Uterus (tissue), 2 donors: ENCODE measurements at regions not wholly inside any gene's neighbourhood (a gene's known extent, or its start where the extent isn't known, plus 50 kb on each side); places are given as distances from the start of the nearest gene placed in this dataset.

ENCODE experiments used
- POLR2A ChIP-seq, 2 donors: fragments of 450-650 bp; IDR thresholded peaks; one replicate each; pipeline ENCODE4 v1.6.1; 2016; ENCODE audit warnings: antibody characterized with exemption in 2 of 2, mild to moderate bottlenecking in 1 of 2, moderate library complexity in 1 of 2
- TF ChIP-seq, protein P1 (sequence below), 4 experiments: fragments of 200-600 bp in 2 of 4; fragments of 450-650 bp in 2 of 4; sonication (generic) in 2 of 4; IDR thresholded peaks; one replicate each; pipeline ENCODE4 v1.5.1; 2016 to 2019; ENCODE audit warnings: antibody characterized with exemption in 4 of 4, mild to moderate bottlenecking in 2 of 4, moderate library complexity in 1 of 4

DNA sequence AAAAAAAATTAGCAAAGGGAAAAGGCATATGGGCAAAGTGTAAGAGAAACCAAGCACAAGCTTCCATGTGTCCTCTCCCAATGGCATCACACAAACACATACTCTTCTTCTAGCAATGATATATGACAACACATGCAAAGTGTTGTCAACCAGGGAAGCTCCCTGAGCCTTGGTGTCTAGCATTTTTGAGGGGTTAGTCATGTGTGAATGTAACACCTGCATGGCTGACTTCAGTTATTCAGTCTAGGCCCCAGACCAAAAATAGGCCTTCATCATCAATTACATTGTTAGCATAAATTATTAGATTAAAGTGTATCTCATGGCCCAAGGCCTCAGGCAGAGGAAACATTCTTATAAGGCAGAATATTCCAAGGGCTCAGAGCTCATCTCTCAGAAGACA, 450.0 kb downstream of the TLE1 start:
- TF ChIP-seq POLR2A (IDR thresholded peaks at IDR 0.05): no peak
- TF ChIP-seq, protein P1, sequence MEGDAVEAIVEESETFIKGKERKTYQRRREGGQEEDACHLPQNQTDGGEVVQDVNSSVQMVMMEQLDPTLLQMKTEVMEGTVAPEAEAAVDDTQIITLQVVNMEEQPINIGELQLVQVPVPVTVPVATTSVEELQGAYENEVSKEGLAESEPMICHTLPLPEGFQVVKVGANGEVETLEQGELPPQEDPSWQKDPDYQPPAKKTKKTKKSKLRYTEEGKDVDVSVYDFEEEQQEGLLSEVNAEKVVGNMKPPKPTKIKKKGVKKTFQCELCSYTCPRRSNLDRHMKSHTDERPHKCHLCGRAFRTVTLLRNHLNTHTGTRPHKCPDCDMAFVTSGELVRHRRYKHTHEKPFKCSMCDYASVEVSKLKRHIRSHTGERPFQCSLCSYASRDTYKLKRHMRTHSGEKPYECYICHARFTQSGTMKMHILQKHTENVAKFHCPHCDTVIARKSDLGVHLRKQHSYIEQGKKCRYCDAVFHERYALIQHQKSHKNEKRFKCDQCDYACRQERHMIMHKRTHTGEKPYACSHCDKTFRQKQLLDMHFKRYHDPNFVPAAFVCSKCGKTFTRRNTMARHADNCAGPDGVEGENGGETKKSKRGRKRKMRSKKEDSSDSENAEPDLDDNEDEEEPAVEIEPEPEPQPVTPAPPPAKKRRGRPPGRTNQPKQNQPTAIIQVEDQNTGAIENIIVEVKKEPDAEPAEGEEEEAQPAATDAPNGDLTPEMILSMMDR (IDR thresholded peaks at IDR 0.05): no peak
